GM12878 (cell line): ENCODE measurements at regions not wholly inside any gene's neighbourhood (a gene's known extent, or its start where the extent isn't known, plus 50 kb on each side); places are given as distances from the start of the nearest gene placed in this dataset.

Experiments
- CTCF ChIP-seq, 3 experiments: IDR thresholded peaks in 2 of 3; conservative IDR thresholded peaks in 1 of 3; 2 replicates each; pipeline ENCODE4 v1.5.1; 2011; ENCODE audit warnings: low read depth in 3 of 3, low read length in 3 of 3, mild to moderate bottlenecking in 3 of 3, control low read depth in 2 of 3, moderate library complexity in 2 of 3, inconsistent platforms in 1 of 3, mixed read lengths in 1 of 3; ENCODE audit not compliant: control insufficient read depth in 2 of 3, insufficient read depth in 1 of 3; ENCODE audit errors: extremely low read depth in 1 of 3
- SRF ChIP-seq, 2 experiments: IDR thresholded peaks; 2 replicates each; pipeline ENCODE4 v1.6.1; 2011; ENCODE audit warnings: low read depth in 2 of 2, low read length in 2 of 2, mild to moderate bottlenecking in 1 of 2, moderate library complexity in 1 of 2
- TCF12 ChIP-seq: IDR thresholded peaks from 2 replicates; pipeline ENCODE4 v1.6.1; 2011; ENCODE audit warnings: low read depth, mild to moderate bottlenecking, low read length
- TCF7 ChIP-seq: IDR thresholded peaks from 2 replicates; pipeline ENCODE4 v1.6.1; 2014; ENCODE audit warnings: antibody characterized with exemption, borderline replicate concordance
- TF ChIP-seq, protein P1 (sequence below): IDR thresholded peaks from 2 replicates; pipeline ENCODE4 v1.6.1; 2012; ENCODE audit warnings: low read depth, low read length, improper control_type of control experiment

DNA sequence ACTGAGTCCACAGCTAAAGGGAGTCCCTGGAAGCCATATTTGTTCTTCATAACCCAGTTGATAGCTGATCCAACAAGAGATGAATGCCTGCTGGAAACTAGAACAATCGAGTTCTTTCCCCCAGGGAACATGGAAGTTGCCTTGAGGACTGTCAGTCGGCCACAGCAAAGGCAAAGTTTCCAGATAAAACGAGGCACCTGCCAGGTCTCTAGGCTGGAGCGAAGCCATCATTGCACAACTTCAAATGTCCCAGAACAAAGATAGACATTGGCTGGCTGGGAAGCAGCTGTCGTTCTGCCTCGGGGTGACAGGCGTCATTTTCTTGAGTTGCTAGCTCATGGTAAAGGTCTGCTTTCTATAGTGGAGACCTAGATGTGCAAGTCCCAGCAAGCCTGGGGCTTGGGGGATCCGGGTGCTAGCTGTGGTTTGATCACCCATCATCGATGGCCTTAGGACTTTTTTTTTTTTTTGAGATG, 184.4 kb upstream of the ZNF217 start:
- TF ChIP-seq TCF7: no peak
- no peak for TF ChIP-seq TCF12
- no peak for TF ChIP-seq CTCF (IDR thresholded peaks at IDR 0.05 in 2 of 3, conservative IDR thresholded peaks at IDR 0.05 in 1 of 3; ENCODE audit: control insufficient read depth in 2 of 3, extremely low read depth in 1 of 3, insufficient read depth in 1 of 3, low read depth in 3 of 3, low read length in 3 of 3)
- TF ChIP-seq, protein P1, sequence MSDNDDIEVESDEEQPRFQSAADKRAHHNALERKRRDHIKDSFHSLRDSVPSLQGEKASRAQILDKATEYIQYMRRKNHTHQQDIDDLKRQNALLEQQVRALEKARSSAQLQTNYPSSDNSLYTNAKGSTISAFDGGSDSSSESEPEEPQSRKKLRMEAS: no peak
- no peak for TF ChIP-seq SRF (IDR thresholded peaks at IDR 0.05; ENCODE audit: low read depth in 2 of 2, low read length in 2 of 2)
